GM12878 (cell line): ENCODE measurements at regions not wholly inside any gene's neighbourhood (a gene's known extent, or its start where the extent isn't known, plus 50 kb on each side); places are given as distances from the start of the nearest gene placed in this dataset.

Source experiments
- ATAC-seq: fragments of 200-7000 bp; cut with Tn5 transposase; 3 replicates; pipeline ENCODE4 v1.9.1; 2020; ENCODE audit warnings: mild to moderate bottlenecking, moderate library complexity
- BruUV-seq: library from RNA; stranded (reverse); fragments of 400-500 nt; replicated peaks from 2 replicates; lab custom pipeline; 2021; lab: Mats Ljungman, UMichigan
- CTCF ChIA-PET: fragments of 300-600 bp; sonication (Branson Sonifier 250); formaldehyde crosslinking; extraction: SDS; loops from one replicate; lab custom pipeline; 2021; ENCODE audit warnings: inconsistent platforms; lab: Yijun Ruan, JAX
- POLR2A ChIA-PET: fragments of 350-600 bp; formaldehyde crosslinking; extraction: SDS; loops from one replicate; lab custom pipeline; 2021; ENCODE audit warnings: inconsistent platforms; lab: Charles Lee
- RAD21 ChIA-PET: fragments of 300-600 bp; sonication (Branson Sonifier 250); formaldehyde crosslinking; loops from one replicate; lab custom pipeline; 2023; ENCODE audit warnings: antibody characterized with exemption; ENCODE audit not compliant: unreplicated experiment; lab: Charles Lee
- SMC1A ChIA-PET: fragments of 300-600 bp; sonication (Branson Sonifier 250); formaldehyde crosslinking; loops from one replicate; lab custom pipeline; 2023; ENCODE audit not compliant: unreplicated experiment, uncharacterized antibody; lab: Charles Lee
- DNase-seq: peaks from one replicate; pipeline ENCODE4 v3.0.0-alpha.2; 2011; ENCODE audit warnings: low read depth, low spot score
- FAIRE-seq: peaks from 3 replicates; lab custom pipeline; 2011; peaks lifted over from hg19 to GRCh38; lab: Jason Lieb, UNC
- H2AFZ ChIP-seq: 2 replicates; pipeline ENCODE4 v1.6.0; 2011; ENCODE audit warnings: low read depth, low read length, control low read depth; ENCODE audit not compliant: control insufficient read depth
- H3K27ac ChIP-seq: 2 replicates; pipeline ENCODE4 v1.5.1; 2011; ENCODE audit warnings: control low read depth; ENCODE audit not compliant: control insufficient read depth, insufficient read depth
- H3K27me3 ChIP-seq, 2 experiments: replicated peaks in 1 of 2; 2 replicates each; pipeline versions ENCODE4 v1.6.0 to v1.6.1; 2011; ENCODE audit warnings: low read length in 1 of 2; ENCODE audit not compliant: control insufficient read depth in 2 of 2, insufficient read depth in 2 of 2
- H3K36me3 ChIP-seq, 2 experiments: 2 replicates each; pipeline ENCODE4 v1.5.1; 2011; ENCODE audit warnings: low read length in 1 of 2; ENCODE audit not compliant: control insufficient read depth in 2 of 2, insufficient read depth in 2 of 2
- H3K4me1 ChIP-seq: 2 replicates; pipeline ENCODE4 v1.6.1; 2011; ENCODE audit warnings: mild to moderate bottlenecking, low read length, moderate library complexity, mixed read lengths; ENCODE audit not compliant: control insufficient read depth, insufficient read depth
- H3K4me2 ChIP-seq: 2 replicates; pipeline ENCODE4 v1.6.0; 2011; ENCODE audit warnings: control low read depth; ENCODE audit not compliant: control insufficient read depth, insufficient read depth
- H3K4me3 ChIP-seq: fragments of 200-600 bp; sonication (generic); 2 replicates; pipeline ENCODE4 v1.5.1; 2016
- H3K79me2 ChIP-seq: 2 replicates; pipeline ENCODE4 v1.6.0; 2011; ENCODE audit warnings: low read length; ENCODE audit not compliant: control insufficient read depth, insufficient read depth
- H3K9ac ChIP-seq: 2 replicates; pipeline ENCODE4 v1.8.0; 2011; ENCODE audit warnings: low read length, control low read depth, mixed read lengths; ENCODE audit not compliant: control insufficient read depth, insufficient read depth
- H3K9me3 ChIP-seq: replicated peaks from 3 replicates; pipeline ENCODE4 v1.5.1; 2011; ENCODE audit warnings: mild to moderate bottlenecking, low read length; ENCODE audit not compliant: control insufficient read depth, insufficient read depth
- H4K20me1 ChIP-seq: 2 replicates; pipeline ENCODE4 v1.6.0; 2011; ENCODE audit not compliant: control insufficient read depth, insufficient read depth
- FOXK2 ChIP-seq: fragments of 450-650 bp; IDR thresholded peaks from 2 replicates; pipeline ENCODE4 v1.6.1; 2017; ENCODE audit warnings: mild to moderate bottlenecking, moderate library complexity
- GABPA ChIP-seq: IDR thresholded peaks from 2 replicates; pipeline ENCODE4 v1.6.1; 2014; ENCODE audit warnings: antibody characterized with exemption, low read depth, mild to moderate bottlenecking, inconsistent platforms
- JUND ChIP-seq: IDR thresholded peaks from 2 replicates; pipeline ENCODE4 v1.6.1; 2012; ENCODE audit warnings: low read depth, mild to moderate bottlenecking, low read length, improper control_type of control experiment, moderate library complexity
- MTA2 ChIP-seq: fragments of 450-650 bp; IDR thresholded peaks from 2 replicates; pipeline ENCODE4 v1.6.1; 2016; ENCODE audit warnings: low read depth, mild to moderate bottlenecking, moderate library complexity
- NKRF ChIP-seq: fragments of 450-650 bp; conservative IDR thresholded peaks from 2 replicates; pipeline ENCODE4 v1.6.1; 2017; ENCODE audit warnings: mild to moderate bottlenecking, moderate library complexity
- PAX8 ChIP-seq: fragments of 450-650 bp; IDR thresholded peaks from 2 replicates; pipeline ENCODE4 v1.6.1; 2017; ENCODE audit warnings: mild to moderate bottlenecking, moderate library complexity
- PRDM15 ChIP-seq: fragments of 450-650 bp; formaldehyde crosslinking; IDR thresholded peaks from 2 replicates; pipeline ENCODE4 v1.4.0; 2020; ENCODE audit warnings: mild to moderate bottlenecking, moderate library complexity
- SMARCA5 ChIP-seq: fragments of 450-650 bp; IDR thresholded peaks from 2 replicates; pipeline ENCODE4 v1.6.1; 2017; ENCODE audit warnings: mild to moderate bottlenecking
- SMC3 ChIP-seq: IDR thresholded peaks from 2 replicates; pipeline ENCODE4 v1.6.1; 2011; ENCODE audit warnings: low read length, improper control_type of control experiment, borderline replicate concordance
- SREBF1 ChIP-seq: IDR thresholded peaks from 2 replicates; pipeline ENCODE4 v1.6.1; 2012; ENCODE audit warnings: mild to moderate bottlenecking, low read length
- STAT3 ChIP-seq: IDR thresholded peaks from 2 replicates; pipeline ENCODE4 v1.6.1; 2011; ENCODE audit warnings: low read depth, low read length, improper control_type of control experiment
- TARDBP ChIP-seq: IDR thresholded peaks from 2 replicates; pipeline ENCODE4 v1.6.1; 2016; ENCODE audit warnings: borderline replicate concordance
- YBX1 ChIP-seq: fragments of 450-650 bp; IDR thresholded peaks from 2 replicates; pipeline ENCODE4 v1.6.1; 2016; ENCODE audit warnings: antibody characterized with exemption
- ZSCAN29 ChIP-seq: fragments of 450-650 bp; IDR thresholded peaks from 2 replicates; pipeline ENCODE4 v1.6.1; 2017; ENCODE audit warnings: mild to moderate bottlenecking, moderate library complexity
- ZZZ3 ChIP-seq: IDR thresholded peaks from 2 replicates; pipeline ENCODE4 v1.6.1; 2011; ENCODE audit warnings: low read depth; ENCODE audit not compliant: control insufficient read depth, insufficient read length
- WGBS: methylation state at CpG from one replicate; pipeline ENCODE4 v1.1.6; 2016; ENCODE audit warnings: low lambda C conversion rate; ENCODE audit not compliant: insufficient replicate concordance, insufficient coverage; ENCODE audit errors: missing lambda C conversion rate; 5-methylcytosine and 5-hydroxymethylcytosine counted together
- in situ Hi-C: fragments of 300-500 bp; cut with MboI; formaldehyde crosslinking; loops from 9 replicates; pipeline ENCODE4 v1.14.3; 2018; ENCODE audit warnings: mixed read lengths
- intact Hi-C: fragments of 100-400 bp; cut with micrococcal nuclease; formaldehyde crosslinking; loops from one replicate; pipeline ENCODE4 v1.14.2; 2022; ENCODE audit not compliant: unreplicated experiment

- Histone ChIP-seq H3K4me1 (no peaks in the 10 kb centered on the region), H3K9me3 (no peaks in the 10 kb centered on the region; the same call in 2 of the 3 replicates), H2AFZ (no peak overlapping the region), H3K4me3 (no peak overlapping the region), H3K79me2 (no peaks in the 10 kb centered on the region), H3K27ac (no peak overlapping the region), H3K4me2 (no peak overlapping the region)
- POLR2A ChIA-PET: no interaction called here
- BruUV-seq: no TSS peak
- no peak for FAIRE-seq
- intact Hi-C loops: no loop called here
- TF ChIP-seq FOXK2 (no peak), ZZZ3 (no peak), STAT3 (no peak)
- TF ChIP-seq, all 136 proteins: peak for 0
- no peak overlapping the region for H3K9ac ChIP-seq
- ChIA-PET RAD21 (no interaction called here), SMC1A (interaction anchor here (0.7 to 1.3 kb wide), 3 partner anchors 95 to 523 kb away, joined by 3 read pairs; no protein-coding TSS in a partner anchor), CTCF (interaction anchor here (0.9 kb wide), 1 partner anchor 14 kb away, joined by 3 read pairs; no protein-coding TSS in a partner anchor)
- WGBS: 0% methylated on average over 3 of the region's 3 CpGs
- in situ Hi-C loops: no loop called here
- DNase-seq (no peak), ATAC-seq (no peak)
- H4K20me1 ChIP-seq: no peaks in the 10 kb centered on the region
- no peaks in the 10 kb centered on the region for H3K36me3 ChIP-seq
- no peaks in the 10 kb centered on the region for H3K27me3 ChIP-seq
These were observed 696.9 kb upstream of the NRP1 start for GRCh38 chr10:34031400-34031799.

GRCh38 chr10:34029455-34029854, 695.0 kb upstream of the NRP1 start:
- in situ Hi-C loops (no loop called here), intact Hi-C loops (no loop called here)
- H4K20me1 ChIP-seq: no peaks in the 10 kb centered on the region
- no peaks in the 10 kb centered on the region for H3K4me1 ChIP-seq
- DNase-seq (no peak), FAIRE-seq (no peak), ATAC-seq (no peak)
- H3K36me3 ChIP-seq: no peaks in the 10 kb centered on the region
- no peaks in the 10 kb centered on the region for H3K79me2 ChIP-seq
- BruUV-seq: no TSS peak
- H3K9me3 ChIP-seq: no peaks in the 10 kb centered on the region; the same call in 2 of the 3 replicates
- 46% methylated on average over 10 of the region's 10 CpGs for WGBS
- RAD21 ChIA-PET: no interaction called here
- H2AFZ ChIP-seq: no peak overlapping the region
- no peak overlapping the region for H3K4me2 ChIP-seq
- H3K27ac ChIP-seq: no peak overlapping the region
- H3K9ac ChIP-seq: no peak overlapping the region
- no peak overlapping the region for H3K4me3 ChIP-seq
- CTCF ChIA-PET: interaction anchor here (1.7 kb wide), 1 partner anchor 11 kb away, joined by 5 read pairs; no protein-coding TSS in a partner anchor
- POLR2A ChIA-PET: no interaction called here
- no peaks in the 10 kb centered on the region for H3K27me3 ChIP-seq
- SMC1A ChIA-PET: interaction anchor here (1.1 kb wide), 1 partner anchor 10 kb away, joined by 3 read pairs; no protein-coding TSS in a partner anchor
- TF ChIP-seq SMARCA5: no peak
- no peak for TF ChIP-seq ZSCAN29
- no peak for TF ChIP-seq SREBF1
- TF ChIP-seq PAX8: no peak
- TF ChIP-seq SMC3: no peak
- no peak for TF ChIP-seq JUND
- no peak for TF ChIP-seq MTA2
- no peak for TF ChIP-seq TARDBP
- TF ChIP-seq GABPA: no peak
- TF ChIP-seq YBX1: no peak
- TF ChIP-seq PRDM15 (CRISPR knock-in tag): no peak
- no peak for TF ChIP-seq NKRF
